Sigmoid colon (tissue), 4 donors: ENCODE measurements at regions not wholly inside any gene's neighbourhood (a gene's known extent, or its start where the extent isn't known, plus 50 kb on each side); places are given as distances from the start of the nearest gene placed in this dataset.

Experiments used
- CTCF ChIP-seq, 4 experiments: fragments of 450-650 bp in 3 of 4; fragments of 200-600 bp in 1 of 4; IDR thresholded peaks; one replicate each; pipeline ENCODE4 v1.5.1; 2016 to 2019; ENCODE audit warnings: antibody characterized with exemption in 4 of 4, mild to moderate bottlenecking in 3 of 4, moderate library complexity in 2 of 4
- POLR2A ChIP-seq, 2 donors: fragments of 450-650 bp; IDR thresholded peaks; one replicate each; pipeline ENCODE4 v1.6.1; 2016; ENCODE audit warnings: antibody characterized with exemption in 2 of 2, mild to moderate bottlenecking in 2 of 2, moderate library complexity in 2 of 2
- POLR2AphosphoS5 ChIP-seq, 4 donors: sonication (generic); formaldehyde crosslinking; IDR thresholded peaks; one replicate each; pipeline ENCODE4 v1.6.1; 2017; ENCODE audit warnings: antibody characterized with exemption in 4 of 4

GRCh38 chr4:129806986-129807385 is 711.0 kb downstream of the C4orf33 start:
- TF ChIP-seq CTCF (IDR thresholded peaks at IDR 0.05): no peak
- TF ChIP-seq POLR2AphosphoS5 (IDR thresholded peaks at IDR 0.05): no peak
- no peak for TF ChIP-seq POLR2A (IDR thresholded peaks at IDR 0.05)
